ENCODE measurements at regions not wholly inside any gene's neighbourhood (a gene's known extent, or its start where the extent isn't known, plus 50 kb on each side); places are given as distances from the start of the nearest gene placed in this dataset.

DNA sequence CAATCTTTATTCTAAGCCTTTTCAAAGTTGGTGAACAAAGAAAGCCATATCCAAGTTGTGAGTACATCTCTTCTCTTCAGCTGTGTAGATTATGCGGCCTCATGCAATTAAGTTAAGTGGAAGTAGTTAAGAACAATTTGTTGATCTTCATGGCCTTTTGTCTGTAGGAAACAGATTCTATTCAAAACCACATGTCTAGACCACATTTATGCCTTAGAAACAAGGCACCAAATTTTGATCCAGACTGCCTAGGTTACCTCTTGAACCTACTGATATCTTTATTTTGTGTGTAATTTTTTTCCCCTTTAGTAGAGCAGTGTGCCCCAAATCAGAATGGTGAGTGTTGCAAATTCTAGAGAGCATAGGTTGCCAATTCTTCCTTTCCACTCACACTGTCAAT, 101.6 kb upstream of the CERS6 start:
- TF ChIP-seq, protein P1, sequence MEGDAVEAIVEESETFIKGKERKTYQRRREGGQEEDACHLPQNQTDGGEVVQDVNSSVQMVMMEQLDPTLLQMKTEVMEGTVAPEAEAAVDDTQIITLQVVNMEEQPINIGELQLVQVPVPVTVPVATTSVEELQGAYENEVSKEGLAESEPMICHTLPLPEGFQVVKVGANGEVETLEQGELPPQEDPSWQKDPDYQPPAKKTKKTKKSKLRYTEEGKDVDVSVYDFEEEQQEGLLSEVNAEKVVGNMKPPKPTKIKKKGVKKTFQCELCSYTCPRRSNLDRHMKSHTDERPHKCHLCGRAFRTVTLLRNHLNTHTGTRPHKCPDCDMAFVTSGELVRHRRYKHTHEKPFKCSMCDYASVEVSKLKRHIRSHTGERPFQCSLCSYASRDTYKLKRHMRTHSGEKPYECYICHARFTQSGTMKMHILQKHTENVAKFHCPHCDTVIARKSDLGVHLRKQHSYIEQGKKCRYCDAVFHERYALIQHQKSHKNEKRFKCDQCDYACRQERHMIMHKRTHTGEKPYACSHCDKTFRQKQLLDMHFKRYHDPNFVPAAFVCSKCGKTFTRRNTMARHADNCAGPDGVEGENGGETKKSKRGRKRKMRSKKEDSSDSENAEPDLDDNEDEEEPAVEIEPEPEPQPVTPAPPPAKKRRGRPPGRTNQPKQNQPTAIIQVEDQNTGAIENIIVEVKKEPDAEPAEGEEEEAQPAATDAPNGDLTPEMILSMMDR (conservative IDR thresholded peaks at IDR 0.05 in 1 of 2, IDR thresholded peaks at IDR 0.05 in 1 of 2; ENCODE audit: extremely low read depth in 1 of 2, insufficient read depth in 1 of 2, low read depth in 1 of 2, low read length in 2 of 2): no peak
- no peak for TF ChIP-seq EZH2 (IDR thresholded peaks at IDR 0.05; ENCODE audit: borderline replicate concordance, low read length)
